GM12874 (cell line): ENCODE measurements at regions not wholly inside any gene's neighbourhood (a gene's known extent, or its start where the extent isn't known, plus 50 kb on each side); places are given as distances from the start of the nearest gene placed in this dataset.

Source experiments
- CTCF ChIP-seq: IDR thresholded peaks from 2 replicates; pipeline ENCODE4 v1.5.1; 2011; ENCODE audit warnings: low read depth, mild to moderate bottlenecking, control low read depth, low read length, moderate library complexity; ENCODE audit not compliant: insufficient read depth

DNA sequence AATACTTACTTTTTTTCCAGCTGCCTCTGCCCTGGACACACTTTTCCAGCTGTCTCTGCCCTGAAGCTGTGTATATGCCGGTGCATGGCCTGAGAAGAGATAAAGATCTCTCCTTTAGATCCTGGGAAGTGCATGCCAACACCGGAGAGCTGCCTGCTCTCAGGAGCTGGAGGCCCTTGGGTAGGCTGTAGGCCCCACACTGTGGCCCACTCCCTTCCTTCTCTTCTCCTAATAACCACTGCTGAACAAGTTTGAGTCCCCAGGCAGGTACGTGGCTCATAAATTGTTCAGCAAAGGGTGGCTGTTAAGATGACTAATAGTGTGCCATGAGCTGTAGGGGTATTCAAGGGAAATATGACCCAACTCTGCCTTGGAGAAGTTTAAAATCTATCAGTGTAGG is 102.5 kb downstream of the CD24 start:
- TF ChIP-seq CTCF, result no peak

GRCh38 chr6:106870824-106871717 is 103.5 kb downstream of the CD24 start:
- no peak for TF ChIP-seq CTCF

- TF ChIP-seq CTCF, result no peak
Measured at GRCh38 chr6:106870069-106870468, 104.5 kb downstream of the CD24 start.

DNA sequence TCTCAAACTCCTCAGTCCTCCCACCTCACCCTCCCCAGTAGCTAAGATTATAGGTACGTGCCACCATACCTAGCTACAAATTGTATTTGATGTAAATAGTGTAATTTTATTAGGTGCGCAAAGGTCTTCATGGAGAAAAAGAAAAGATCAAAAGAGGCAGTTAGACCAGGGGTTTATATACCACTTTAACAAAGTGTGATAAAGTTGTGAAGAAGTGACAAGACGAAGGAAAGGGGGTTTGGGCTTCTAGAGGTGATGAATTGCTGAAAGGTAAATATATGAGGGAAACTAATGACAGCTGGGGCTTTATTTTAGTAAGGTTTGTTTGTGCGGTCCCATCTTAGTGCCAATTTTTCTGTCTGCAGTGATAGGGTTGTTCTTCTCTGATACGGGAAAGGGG is 105.3 kb downstream of the CD24 start:
- TF ChIP-seq CTCF, result no peak

DNA sequence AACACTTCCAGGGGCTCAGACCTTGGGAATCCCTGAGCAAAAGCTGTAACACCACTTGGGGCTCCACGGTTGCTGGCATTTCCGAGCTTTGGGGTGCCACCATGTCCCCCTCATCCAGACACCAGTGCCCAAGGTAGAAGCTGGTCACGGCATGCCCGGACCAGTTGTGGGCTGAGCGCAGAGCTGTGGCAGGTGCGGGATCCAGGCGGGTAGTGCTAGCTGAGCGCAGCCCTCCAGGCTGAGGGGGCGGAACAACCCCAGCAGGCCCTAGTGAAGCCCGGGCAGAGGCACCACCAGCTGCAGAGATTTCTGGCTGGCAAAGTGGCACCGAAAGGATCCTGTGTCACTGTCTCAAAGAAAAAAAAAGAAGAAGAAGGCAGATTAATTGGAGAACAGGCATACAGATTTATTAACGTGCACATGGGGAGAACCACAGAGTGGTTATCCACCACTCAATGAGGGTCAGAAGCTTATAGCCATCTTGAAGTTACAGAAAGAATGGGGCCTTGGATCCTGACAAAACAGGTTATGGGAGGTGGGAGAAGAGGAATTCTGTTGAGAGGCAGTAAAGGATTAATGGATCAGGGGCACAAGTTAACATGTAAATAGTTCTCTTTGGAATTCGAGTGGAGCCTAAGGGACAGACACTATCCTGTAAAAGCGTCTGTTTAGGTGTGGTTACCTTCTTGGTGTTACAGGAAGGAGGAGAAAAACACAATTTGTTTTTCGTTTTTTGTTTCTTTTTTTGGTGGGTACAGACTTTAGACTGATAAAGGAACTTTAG is 107.5 kb downstream of the CD24 start:
- TF ChIP-seq CTCF, result no peak

GRCh38 chr6:106862858-106863257 is 111.7 kb downstream of the CD24 start:
- no peak for TF ChIP-seq CTCF

DNA sequence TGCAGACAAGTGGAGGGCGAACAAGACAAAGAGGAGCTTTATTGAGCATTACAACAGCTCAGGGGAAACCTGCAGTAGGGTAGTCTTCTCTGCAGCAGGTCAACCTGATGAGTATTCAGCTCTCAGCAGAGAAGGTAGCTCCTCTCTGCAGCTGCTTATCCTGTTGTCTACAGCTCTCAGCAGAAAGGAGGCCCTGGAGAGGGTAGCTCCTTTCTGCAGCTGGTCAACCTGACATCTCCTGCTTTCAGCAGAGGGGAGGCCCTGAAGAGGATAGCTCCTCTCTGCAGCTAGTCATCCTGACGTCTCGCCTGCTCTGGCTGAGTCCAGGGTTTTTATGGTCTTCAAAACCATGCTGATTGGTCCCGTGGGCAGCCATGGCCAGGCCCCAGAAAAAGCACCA is 113.6 kb downstream of the CD24 start:
- TF ChIP-seq CTCF, result no peak
